ENCODE measurements at regions not wholly inside any gene's neighbourhood (a gene's known extent, or its start where the extent isn't known, plus 50 kb on each side); places are given as distances from the start of the nearest gene placed in this dataset.
"Not testable (repeated sequence)": the region's sequence is repeated elsewhere in the genome, so short reads cannot be mapped to it uniquely, and the experiment has no call there.

DNA sequence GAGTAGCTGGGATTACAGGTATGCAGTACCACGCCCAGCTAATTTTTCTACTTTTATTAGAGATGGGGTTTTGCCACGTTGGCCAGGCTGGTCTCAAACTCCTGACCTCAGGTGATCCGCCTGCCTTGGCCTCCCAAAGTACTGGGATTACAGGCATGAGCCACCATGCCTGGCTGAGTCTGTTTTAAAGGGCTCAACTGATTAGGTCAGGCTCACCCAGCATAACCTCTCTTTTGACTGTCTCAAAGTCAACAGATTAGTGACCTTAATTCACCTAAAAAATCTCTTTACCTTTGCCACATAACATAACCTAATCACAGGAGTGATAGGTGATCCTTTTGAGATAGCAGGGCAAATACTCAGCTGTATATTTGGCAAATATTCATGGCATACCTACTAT lies 147.9 kb upstream of the EYA4 start:
- TF ChIP-seq EZH2 (optimal IDR thresholded peaks at IDR 0.05; ENCODE audit: low read depth, low read length); EZH2phosphoT487 (IDR thresholded peaks at IDR 0.05; ENCODE audit: low read length): not testable (repeated sequence)
- TF ChIP-seq, protein P1, sequence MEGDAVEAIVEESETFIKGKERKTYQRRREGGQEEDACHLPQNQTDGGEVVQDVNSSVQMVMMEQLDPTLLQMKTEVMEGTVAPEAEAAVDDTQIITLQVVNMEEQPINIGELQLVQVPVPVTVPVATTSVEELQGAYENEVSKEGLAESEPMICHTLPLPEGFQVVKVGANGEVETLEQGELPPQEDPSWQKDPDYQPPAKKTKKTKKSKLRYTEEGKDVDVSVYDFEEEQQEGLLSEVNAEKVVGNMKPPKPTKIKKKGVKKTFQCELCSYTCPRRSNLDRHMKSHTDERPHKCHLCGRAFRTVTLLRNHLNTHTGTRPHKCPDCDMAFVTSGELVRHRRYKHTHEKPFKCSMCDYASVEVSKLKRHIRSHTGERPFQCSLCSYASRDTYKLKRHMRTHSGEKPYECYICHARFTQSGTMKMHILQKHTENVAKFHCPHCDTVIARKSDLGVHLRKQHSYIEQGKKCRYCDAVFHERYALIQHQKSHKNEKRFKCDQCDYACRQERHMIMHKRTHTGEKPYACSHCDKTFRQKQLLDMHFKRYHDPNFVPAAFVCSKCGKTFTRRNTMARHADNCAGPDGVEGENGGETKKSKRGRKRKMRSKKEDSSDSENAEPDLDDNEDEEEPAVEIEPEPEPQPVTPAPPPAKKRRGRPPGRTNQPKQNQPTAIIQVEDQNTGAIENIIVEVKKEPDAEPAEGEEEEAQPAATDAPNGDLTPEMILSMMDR (IDR thresholded peaks at IDR 0.05; ENCODE audit: low read length), result not testable (repeated sequence)
